HG03565 (cell line): ENCODE measurements at regions not wholly inside any gene's neighbourhood (a gene's known extent, or its start where the extent isn't known, plus 50 kb on each side); places are given as distances from the start of the nearest gene placed in this dataset.

Experiments used
- ATAC-seq: cut with Tn5 transposase; IDR thresholded peaks from one replicate; pipeline ENCODE4 v1.9.1; 2021; ENCODE audit warnings: mild to moderate bottlenecking, moderate library complexity; ENCODE audit not compliant: unreplicated experiment

GRCh38 chr7:17477182-17477581, 178.7 kb downstream of the AHR start:
- ATAC-seq, result no peak

- ATAC-seq, result no peak
These were observed 182.7 kb downstream of the AHR start for GRCh38 chr7:17481118-17481517.

- no peak for ATAC-seq
These were observed 186.9 kb downstream of the AHR start for GRCh38 chr7:17485368-17485767.

- ATAC-seq, result no peak
These were observed 187.5 kb downstream of the AHR start for GRCh38 chr7:17485904-17486303.

GRCh38 chr7:17486835-17487234, 188.4 kb downstream of the AHR start:
- ATAC-seq, result no peak

- ATAC-seq, result no peak
These were observed 188.9 kb downstream of the AHR start for GRCh38 chr7:17487343-17487742.

- ATAC-seq, result no peak
These were observed 190.4 kb downstream of the AHR start for GRCh38 chr7:17488829-17489228.

- no peak for ATAC-seq
These were observed 191.5 kb downstream of the AHR start for GRCh38 chr7:17489961-17490360.

GRCh38 chr7:17490825-17491224, 192.4 kb downstream of the AHR start:
- ATAC-seq, result no peak

GRCh38 chr7:17492437-17492836, 194.0 kb downstream of the AHR start:
- peak; percentile 38 for ATAC-seq

GRCh38 chr7:17493446-17493845, 195.0 kb downstream of the AHR start:
- ATAC-seq, result no peak

GRCh38 chr7:17495655-17496394, 197.4 kb downstream of the AHR start:
- ATAC-seq, result peak; percentile 46

GRCh38 chr7:17497136-17497535, 198.7 kb downstream of the AHR start:
- no peak for ATAC-seq

- ATAC-seq, result no peak
These were observed 199.2 kb downstream of the AHR start for GRCh38 chr7:17497549-17498167.

GRCh38 chr7:17498230-17498629, 199.8 kb downstream of the AHR start:
- ATAC-seq, result no peak

- no peak for ATAC-seq
These were observed 202.3 kb downstream of the AHR start for GRCh38 chr7:17500736-17501135.

- ATAC-seq, result no peak
These were observed 203.2 kb downstream of the AHR start for GRCh38 chr7:17501441-17502212.

GRCh38 chr7:17502213-17503060, 204.0 kb downstream of the AHR start:
- ATAC-seq, result no peak

- ATAC-seq, result peak; percentile 75
These were observed 207.6 kb downstream of the AHR start for GRCh38 chr7:17506095-17506494.

- ATAC-seq, result no peak
These were observed 208.1 kb downstream of the AHR start for GRCh38 chr7:17506596-17506995.

- ATAC-seq, result no peak
These were observed 209.3 kb downstream of the AHR start for GRCh38 chr7:17507717-17508116.
